ENCODE measurements at regions not wholly inside any gene's neighbourhood (a gene's known extent, or its start where the extent isn't known, plus 50 kb on each side); places are given as distances from the start of the nearest gene placed in this dataset.

DNA sequence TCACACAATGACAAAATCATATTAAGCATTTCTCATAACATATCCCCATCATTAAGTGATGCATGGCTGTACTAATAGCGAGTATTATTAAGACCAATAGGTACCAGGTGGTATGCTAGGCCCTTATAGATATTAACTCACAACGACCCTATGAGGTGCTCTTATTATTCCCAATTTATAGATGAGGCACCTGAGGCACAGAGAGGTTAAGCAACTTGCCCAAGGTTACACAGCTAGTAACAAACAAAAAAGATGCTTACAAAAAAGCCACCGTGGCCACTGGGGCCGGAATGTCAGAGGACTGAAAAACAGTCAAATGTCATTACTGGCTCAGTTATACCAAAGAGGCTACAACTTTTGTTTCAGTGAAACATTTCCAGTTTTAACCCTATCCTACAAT is 96.0 kb downstream of the OR13A1 start:
- H3K4me1 ChIP-seq (ENCODE audit: control insufficient read depth, extremely low read depth, insufficient read depth, low read length), result no peaks in the 10 kb centered on the region
- H3K9ac ChIP-seq (ENCODE audit: control insufficient read depth, extremely low read depth, insufficient read depth, low read length), result no peak overlapping the region
- no peak overlapping the region for H3K4me2 ChIP-seq (ENCODE audit: control insufficient read depth, extremely low read depth, insufficient read depth, low read depth, low read length)
- no peak overlapping the region for H3K27ac ChIP-seq (ENCODE audit: control insufficient read depth, insufficient read depth, low read length)
- DNase-seq (ENCODE audit: low read depth, low spot score), result no peak
- dilution Hi-C loops (cut with MboI; ENCODE audit: extremely low pct_ligation_motif_present, low sequenced_read_pairs), result no loop called here
- peaks cover 6% of the 10 kb centered on the region for H3K27me3 ChIP-seq (ENCODE audit: control insufficient read depth, extremely low read depth, insufficient read depth, low read length)
- no peak overlapping the region for H3K4me3 ChIP-seq (ENCODE audit: control insufficient read depth in 2 of 3, extremely low read depth in 1 of 3, insufficient read depth in 2 of 3, low read depth in 1 of 3, low read length in 3 of 3)
- no peak overlapping the region for H2AFZ ChIP-seq (ENCODE audit: control insufficient read depth, low read length)
- no peak for FAIRE-seq
- H3K79me2 ChIP-seq (ENCODE audit: control insufficient read depth, insufficient read depth, low read length), result no peaks in the 10 kb centered on the region
- TF ChIP-seq, protein P1, sequence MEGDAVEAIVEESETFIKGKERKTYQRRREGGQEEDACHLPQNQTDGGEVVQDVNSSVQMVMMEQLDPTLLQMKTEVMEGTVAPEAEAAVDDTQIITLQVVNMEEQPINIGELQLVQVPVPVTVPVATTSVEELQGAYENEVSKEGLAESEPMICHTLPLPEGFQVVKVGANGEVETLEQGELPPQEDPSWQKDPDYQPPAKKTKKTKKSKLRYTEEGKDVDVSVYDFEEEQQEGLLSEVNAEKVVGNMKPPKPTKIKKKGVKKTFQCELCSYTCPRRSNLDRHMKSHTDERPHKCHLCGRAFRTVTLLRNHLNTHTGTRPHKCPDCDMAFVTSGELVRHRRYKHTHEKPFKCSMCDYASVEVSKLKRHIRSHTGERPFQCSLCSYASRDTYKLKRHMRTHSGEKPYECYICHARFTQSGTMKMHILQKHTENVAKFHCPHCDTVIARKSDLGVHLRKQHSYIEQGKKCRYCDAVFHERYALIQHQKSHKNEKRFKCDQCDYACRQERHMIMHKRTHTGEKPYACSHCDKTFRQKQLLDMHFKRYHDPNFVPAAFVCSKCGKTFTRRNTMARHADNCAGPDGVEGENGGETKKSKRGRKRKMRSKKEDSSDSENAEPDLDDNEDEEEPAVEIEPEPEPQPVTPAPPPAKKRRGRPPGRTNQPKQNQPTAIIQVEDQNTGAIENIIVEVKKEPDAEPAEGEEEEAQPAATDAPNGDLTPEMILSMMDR (optimal IDR thresholded peaks at IDR 0.05 in 1 of 3, IDR thresholded peaks at IDR 0.05 in 1 of 3, conservative IDR thresholded peaks at IDR 0.05 in 1 of 3; ENCODE audit: extremely low read depth in 1 of 3, insufficient read depth in 2 of 3, low read length in 3 of 3), result no peak
- no peak for TF ChIP-seq EZH2 (IDR thresholded peaks at IDR 0.05; ENCODE audit: low read length)
- H3K9me3 ChIP-seq (ENCODE audit: control insufficient read depth, low read depth, low read length), result no peaks in the 10 kb centered on the region
- H3K9me1 ChIP-seq (ENCODE audit: control insufficient read depth, extremely low read depth, insufficient read depth, low read length), result no peaks in the 10 kb centered on the region
- no peaks in the 10 kb centered on the region for H3K36me3 ChIP-seq (ENCODE audit: control insufficient read depth in 2 of 2, extremely low read depth in 1 of 2, insufficient read depth in 2 of 2, low read length in 2 of 2)
- no peaks in the 10 kb centered on the region for H4K20me1 ChIP-seq (ENCODE audit: control insufficient read depth, extremely low read depth, insufficient read depth, low read length)

DNA sequence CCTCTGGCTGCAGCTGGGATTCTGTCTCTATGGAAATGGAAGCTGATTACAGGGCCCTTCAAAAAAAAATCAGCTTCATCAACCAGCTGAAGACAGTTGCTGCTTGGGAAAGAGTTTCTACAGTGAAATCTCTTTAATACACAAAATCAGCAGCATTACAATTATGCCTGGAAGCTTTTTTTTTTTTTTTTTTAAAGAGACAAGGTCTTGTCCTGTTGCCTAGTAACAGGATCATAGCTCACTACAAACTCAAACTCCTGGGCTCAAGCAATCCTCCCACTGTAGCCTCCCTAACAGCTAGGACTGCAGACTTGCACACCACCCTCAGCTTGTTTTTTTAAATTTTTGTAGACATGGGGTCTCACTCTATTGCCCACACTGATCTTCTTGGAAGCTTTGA is 94.5 kb downstream of the OR13A1 start:
- Histone ChIP-seq H2AFZ (ENCODE audit: control insufficient read depth, low read length) (no peak overlapping the region), H3K36me3 (ENCODE audit: control insufficient read depth in 2 of 2, extremely low read depth in 1 of 2, insufficient read depth in 2 of 2, low read length in 2 of 2) (no peaks in the 10 kb centered on the region), H3K4me2 (ENCODE audit: control insufficient read depth, extremely low read depth, insufficient read depth, low read depth, low read length) (no peak overlapping the region), H3K27me3 (ENCODE audit: control insufficient read depth, extremely low read depth, insufficient read depth, low read length) (peaks cover 13% of the 10 kb centered on the region), H3K9me1 (ENCODE audit: control insufficient read depth, extremely low read depth, insufficient read depth, low read length) (no peaks in the 10 kb centered on the region), H3K9me3 (ENCODE audit: control insufficient read depth, low read depth, low read length) (no peaks in the 10 kb centered on the region), H3K79me2 (ENCODE audit: control insufficient read depth, insufficient read depth, low read length) (no peaks in the 10 kb centered on the region), H3K4me3 (ENCODE audit: control insufficient read depth in 2 of 3, extremely low read depth in 1 of 3, insufficient read depth in 2 of 3, low read depth in 1 of 3, low read length in 3 of 3) (no peak overlapping the region), H3K9ac (ENCODE audit: control insufficient read depth, extremely low read depth, insufficient read depth, low read length) (no peak overlapping the region), H3K4me1 (ENCODE audit: control insufficient read depth, extremely low read depth, insufficient read depth, low read length) (no peaks in the 10 kb centered on the region), H3K27ac (ENCODE audit: control insufficient read depth, insufficient read depth, low read length) (no peak overlapping the region), H4K20me1 (ENCODE audit: control insufficient read depth, extremely low read depth, insufficient read depth, low read length) (no peaks in the 10 kb centered on the region)
- no peak for TF ChIP-seq EZH2 (IDR thresholded peaks at IDR 0.05; ENCODE audit: low read length)
- TF ChIP-seq, protein P1 (optimal IDR thresholded peaks at IDR 0.05 in 1 of 3, IDR thresholded peaks at IDR 0.05 in 1 of 3, conservative IDR thresholded peaks at IDR 0.05 in 1 of 3; ENCODE audit: extremely low read depth in 1 of 3, insufficient read depth in 2 of 3, low read length in 3 of 3), result no peak
- dilution Hi-C loops (cut with MboI; ENCODE audit: extremely low pct_ligation_motif_present, low sequenced_read_pairs), result no loop called here
- FAIRE-seq, result no peak
- DNase-seq (ENCODE audit: low read depth, low spot score), result no peak

Measured in keratinocyte (primary cell).